GDM1 (cell line): ENCODE measurements at regions not wholly inside any gene's neighbourhood (a gene's known extent, or its start where the extent isn't known, plus 50 kb on each side); places are given as distances from the start of the nearest gene placed in this dataset.

Source experiments
- DNase-seq: peaks from one replicate; lab custom pipeline; 2025; lab: John Stamatoyannopoulos, UW

- no peak for DNase-seq
Measured at GRCh38 chr3:68458581-68458980, 473.8 kb downstream of the TAFA4 start.

GRCh38 chr3:68448510-68449383, 483.6 kb downstream of the TAFA4 start:
- DNase-seq: no peak

- DNase-seq: no peak
Measured at GRCh38 chr3:68447885-68448284, 484.5 kb downstream of the TAFA4 start.

- no peak for DNase-seq
Measured at GRCh38 chr3:68441054-68441453, 491.3 kb downstream of the TAFA4 start.

- no peak for DNase-seq
Measured at GRCh38 chr3:68436619-68437401, 495.5 kb downstream of the TAFA4 start.

- no peak for DNase-seq
Measured at GRCh38 chr3:68428495-68428894, 503.9 kb downstream of the TAFA4 start.

GRCh38 chr3:68424796-68425460, 507.4 kb downstream of the TAFA4 start:
- no peak for DNase-seq

GRCh38 chr3:68408626-68409025, 523.7 kb downstream of the TAFA4 start:
- no peak for DNase-seq

GRCh38 chr3:68403741-68404140, 528.6 kb downstream of the TAFA4 start:
- no peak for DNase-seq

- DNase-seq: no peak
Measured at GRCh38 chr3:68402235-68402918, 530.0 kb downstream of the TAFA4 start.

GRCh38 chr3:68378631-68379030, 553.7 kb downstream of the TAFA4 start:
- no peak for DNase-seq

- no peak for DNase-seq
Measured at GRCh38 chr3:68373727-68374126, 558.6 kb downstream of the TAFA4 start.

- no peak for DNase-seq
Measured at GRCh38 chr3:68363796-68364195, 568.6 kb downstream of the TAFA4 start.

GRCh38 chr3:68360492-68360891, 571.9 kb downstream of the TAFA4 start:
- no peak for DNase-seq

- no peak for DNase-seq
Measured at GRCh38 chr3:68345781-68346180, 586.6 kb downstream of the TAFA4 start.

GRCh38 chr3:68342426-68342825, 589.9 kb downstream of the TAFA4 start:
- no peak for DNase-seq

GRCh38 chr3:68336042-68336441, 596.3 kb downstream of the TAFA4 start:
- DNase-seq: no peak

GRCh38 chr3:68334367-68334986, 597.9 kb downstream of the TAFA4 start:
- no peak for DNase-seq

GRCh38 chr3:68328049-68328448, 604.3 kb downstream of the TAFA4 start:
- DNase-seq: no peak

- no peak for DNase-seq
Measured at GRCh38 chr3:68315964-68316363, 616.4 kb downstream of the TAFA4 start.

GRCh38 chr3:68315546-68315945, 616.8 kb downstream of the TAFA4 start:
- DNase-seq: no peak

- no peak for DNase-seq
Measured at GRCh38 chr3:68306571-68306970, 625.8 kb downstream of the TAFA4 start.
